HTR-8/SVneo (cell line): ENCODE measurements at regions not wholly inside any gene's neighbourhood (a gene's known extent, or its start where the extent isn't known, plus 50 kb on each side); places are given as distances from the start of the nearest gene placed in this dataset.

Experiments used
- DNase-seq: peaks from one replicate; pipeline ENCODE4 v3.0.0; 2011; ENCODE audit warnings: low spot score, mixed read lengths; ENCODE audit not compliant: insufficient read length
- FAIRE-seq: peaks from 2 replicates; lab custom pipeline; 2011; peaks lifted over from hg19 to GRCh38; lab: Jason Lieb, UNC

DNA sequence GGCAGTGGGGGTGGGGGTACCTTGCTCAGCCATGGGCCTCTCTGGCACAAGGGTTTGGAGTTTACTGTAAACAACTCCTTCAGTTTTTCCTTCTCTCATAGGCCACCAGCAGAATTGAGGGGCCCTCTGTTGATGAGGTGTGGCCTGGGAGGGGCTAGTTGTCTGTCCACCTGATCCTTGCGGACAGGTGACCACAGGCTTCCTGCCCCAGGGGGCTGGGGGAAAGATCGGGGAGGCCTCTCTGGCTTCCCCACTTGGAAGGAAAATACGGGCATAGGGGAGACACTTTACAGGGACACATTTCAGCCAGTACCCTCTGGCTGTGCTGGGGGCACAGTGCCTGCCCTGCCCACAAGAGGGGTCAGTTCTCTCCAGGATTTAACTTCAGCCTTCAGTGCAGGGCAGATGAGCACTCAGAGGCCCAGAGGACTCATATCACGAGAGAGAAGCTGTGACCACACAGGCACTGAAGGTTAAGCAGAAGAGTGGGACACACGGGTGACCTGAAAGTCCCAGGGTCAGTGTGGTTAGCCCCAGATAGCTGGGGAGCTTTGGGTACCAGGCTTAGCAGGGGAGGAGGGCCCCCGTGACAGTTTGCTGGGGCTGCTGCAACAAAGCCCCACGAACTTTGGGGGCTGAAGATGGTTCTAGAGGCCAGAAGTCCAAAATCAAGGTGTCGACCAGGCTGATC lies 245.9 kb downstream of the SEC14L1 start:
- no peak for FAIRE-seq
- DNase-seq: no peak

GRCh38 chr17:77387891-77388290 lies 247.1 kb downstream of the SEC14L1 start:
- DNase-seq (no peak), FAIRE-seq (no peak)

DNA sequence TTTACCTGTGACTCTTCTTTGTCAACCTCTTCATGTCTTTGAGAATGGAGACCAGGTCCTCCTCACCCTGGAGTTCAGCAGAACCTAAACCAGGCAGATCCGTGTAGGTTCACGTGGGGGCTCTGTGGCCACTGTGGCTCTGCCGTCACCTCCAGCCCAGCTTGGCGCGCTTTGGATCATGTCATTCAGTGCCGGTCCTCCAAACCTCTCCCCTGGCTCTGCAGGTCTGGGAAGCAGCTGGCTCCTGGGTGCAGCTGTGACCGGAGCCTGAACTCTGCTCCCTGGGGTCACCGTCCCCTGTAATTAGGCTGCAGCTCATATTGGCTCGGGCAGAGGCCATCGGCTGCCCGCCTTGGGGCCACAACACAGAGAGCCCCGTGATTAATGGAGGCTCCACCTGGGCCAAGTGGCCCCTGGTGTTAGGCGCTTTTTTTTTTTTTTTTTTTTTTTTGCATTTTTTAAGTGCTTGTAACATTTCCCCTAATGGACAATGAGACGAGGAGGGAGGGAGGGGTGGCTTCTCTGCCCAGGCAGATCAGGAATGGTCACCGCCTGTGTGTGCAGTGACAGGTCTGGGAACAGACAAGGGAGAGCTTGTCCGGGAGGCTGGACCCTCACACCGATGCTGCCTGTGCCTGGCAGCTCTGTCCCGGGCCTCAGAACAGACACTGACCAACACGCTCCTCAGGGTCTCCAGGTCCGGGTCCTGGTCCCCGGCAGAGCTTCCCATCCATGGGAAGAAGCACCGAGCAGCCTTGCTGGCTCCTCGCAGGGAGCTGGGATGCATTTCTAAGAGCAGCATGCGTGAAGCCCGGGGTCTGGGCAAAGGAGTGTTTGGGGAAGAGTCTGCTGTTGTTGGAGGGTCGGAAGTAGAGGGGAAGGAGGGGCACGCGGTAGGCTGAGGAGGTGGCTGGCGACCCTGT lies 247.9 kb downstream of the SEC14L1 start:
- no peak for FAIRE-seq

DNA sequence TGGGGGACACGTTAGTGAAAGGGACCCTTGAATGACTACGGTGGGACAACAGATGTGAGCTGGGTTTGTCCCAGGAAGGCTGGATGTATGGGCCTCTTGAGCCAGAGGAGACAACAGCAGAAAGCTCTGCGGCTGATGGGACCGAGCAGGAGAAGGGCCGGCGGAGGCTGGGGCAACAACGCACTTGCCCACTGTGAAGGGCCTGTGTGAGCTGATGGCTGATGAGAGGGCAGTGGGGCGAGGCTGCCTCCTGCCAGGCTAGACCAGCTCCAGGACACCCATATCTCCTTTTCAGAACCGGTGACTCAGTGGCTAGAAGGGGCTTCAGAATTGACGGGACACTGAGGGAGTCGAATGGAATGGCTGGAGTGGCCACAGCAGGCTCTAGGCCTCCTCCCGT lies 250.1 kb downstream of the SEC14L1 start:
- no peak for DNase-seq
- FAIRE-seq: no peak

More for the DNA sequence above, 247.9 kb downstream of the SEC14L1 start:
- DNase-seq: no peak

- peak; percentile 87 for FAIRE-seq
Observed at GRCh38 chr17:77391668-77392375, 251.1 kb downstream of the SEC14L1 start.

DNA sequence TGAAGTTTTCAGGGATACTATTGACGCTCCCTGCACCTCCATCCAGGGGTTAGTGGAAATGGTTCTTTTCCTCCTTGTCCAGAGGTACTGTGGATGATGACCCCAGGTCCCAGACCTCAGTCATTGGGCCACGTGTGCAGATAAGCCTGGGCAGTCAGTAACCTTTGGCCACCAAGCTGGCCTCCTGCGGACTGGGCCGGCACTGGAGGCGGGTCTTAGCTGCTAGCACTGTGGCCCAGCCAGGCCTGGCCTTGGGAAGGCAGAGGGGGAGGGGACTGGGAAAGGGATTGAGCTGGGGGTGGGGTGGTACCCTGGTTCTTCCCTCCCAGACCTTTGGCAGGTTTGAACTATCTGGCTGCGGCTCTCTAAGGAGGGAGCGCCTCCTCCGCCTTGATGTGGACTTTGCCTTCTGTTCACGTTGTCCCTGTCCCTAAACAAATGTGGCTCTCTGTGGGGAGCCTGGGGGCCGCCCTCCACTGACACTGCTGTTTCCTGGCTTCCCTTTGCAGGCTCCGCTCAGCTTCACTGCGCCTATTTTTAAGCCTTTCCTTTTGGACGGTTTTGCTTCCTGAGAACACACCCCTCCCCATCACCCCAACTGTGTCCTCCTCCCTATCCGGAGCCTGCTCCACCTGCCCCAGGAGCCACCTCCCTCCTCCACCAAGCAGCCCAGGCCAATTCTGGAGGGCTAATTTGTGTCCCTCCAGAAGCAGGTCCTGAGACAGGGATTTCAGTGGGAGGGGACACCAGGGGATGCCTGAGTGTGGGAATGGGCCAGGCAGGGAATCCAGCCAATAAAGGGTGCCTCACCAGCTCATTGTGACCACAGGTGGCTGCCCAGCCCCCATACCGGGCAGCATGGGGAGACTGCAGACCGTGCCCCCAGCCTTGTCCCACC lies 251.9 kb downstream of the SEC14L1 start:
- peak; percentile 59 for FAIRE-seq

More at GRCh38 chr17:77391668-77392375, 251.1 kb downstream of the SEC14L1 start:
- DNase-seq: peak; percentile 83

DNA sequence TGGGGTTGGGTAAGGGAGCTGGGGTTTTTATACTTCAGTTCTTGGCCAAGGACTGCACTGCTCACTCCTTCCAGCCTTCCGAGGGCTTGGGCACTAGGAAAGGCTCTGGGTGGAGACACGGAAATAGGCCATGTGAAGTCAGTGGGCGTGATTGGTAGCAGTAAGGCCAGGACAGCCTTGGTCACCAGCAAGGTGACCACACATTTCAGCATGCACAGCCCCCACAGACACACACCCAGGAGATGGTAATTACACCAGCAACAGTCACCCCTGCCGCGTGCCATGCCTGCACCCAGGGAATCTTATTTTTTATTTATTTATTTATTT lies 252.5 kb downstream of the SEC14L1 start:
- FAIRE-seq: peak; percentile 74

More for the DNA sequence above, 251.9 kb downstream of the SEC14L1 start:
- DNase-seq: no peak

GRCh38 chr17:77393867-77394539 lies 253.2 kb downstream of the SEC14L1 start:
- no peak for FAIRE-seq

More for the DNA sequence above, 252.5 kb downstream of the SEC14L1 start:
- no peak for DNase-seq

GRCh38 chr17:77394540-77395295 lies 253.9 kb downstream of the SEC14L1 start:
- DNase-seq (no peak), FAIRE-seq (no peak)

More at GRCh38 chr17:77393867-77394539, 253.2 kb downstream of the SEC14L1 start:
- no peak for DNase-seq

- no peak for DNase-seq
- FAIRE-seq: no peak
Observed at GRCh38 chr17:77395501-77396048, 254.8 kb downstream of the SEC14L1 start.

GRCh38 chr17:77396610-77397009 lies 255.8 kb downstream of the SEC14L1 start:
- no peak for FAIRE-seq
- DNase-seq: no peak

GRCh38 chr17:77398274-77398673 lies 257.5 kb downstream of the SEC14L1 start:
- peak; percentile 13 for FAIRE-seq
- no peak for DNase-seq

GRCh38 chr17:77399319-77399957 lies 258.7 kb downstream of the SEC14L1 start:
- DNase-seq (no peak), FAIRE-seq (no peak)

GRCh38 chr17:77400445-77400870 lies 259.7 kb downstream of the SEC14L1 start:
- FAIRE-seq: no peak
- DNase-seq: no peak

DNA sequence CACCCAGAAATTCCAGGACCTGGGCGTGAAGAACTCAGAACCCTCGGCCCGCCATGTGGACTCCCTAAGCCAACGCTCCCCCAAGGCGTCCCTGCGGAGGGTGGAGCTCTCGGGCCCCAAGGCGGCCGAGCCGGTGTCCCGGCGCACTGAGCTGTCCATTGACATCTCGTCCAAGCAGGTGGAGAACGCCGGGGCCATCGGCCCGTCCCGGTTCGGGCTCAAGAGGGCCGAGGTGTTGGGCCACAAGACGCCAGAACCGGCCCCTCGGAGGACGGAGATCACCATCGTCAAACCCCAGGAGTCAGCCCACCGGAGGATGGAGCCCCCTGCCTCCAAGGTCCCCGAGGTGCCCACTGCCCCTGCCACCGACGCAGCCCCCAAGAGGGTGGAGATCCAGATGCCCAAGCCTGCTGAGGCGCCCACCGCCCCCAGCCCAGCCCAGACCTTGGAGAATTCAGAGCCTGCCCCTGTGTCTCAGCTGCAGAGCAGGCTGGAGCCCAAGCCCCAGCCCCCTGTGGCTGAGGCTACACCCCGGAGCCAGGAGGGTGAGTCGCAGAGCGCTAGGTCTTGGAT lies 261.5 kb downstream of the SEC14L1 start:
- FAIRE-seq: no peak
- no peak for DNase-seq

- DNase-seq (no peak), FAIRE-seq (no peak)
Observed at GRCh38 chr17:77403854-77404253, 263.1 kb downstream of the SEC14L1 start.
